Neural progenitor cell (in vitro differentiated cells): ENCODE measurements at regions not wholly inside any gene's neighbourhood (a gene's known extent, or its start where the extent isn't known, plus 50 kb on each side); places are given as distances from the start of the nearest gene placed in this dataset.

Experiments used
- DNase-seq: peaks from one replicate; pipeline ENCODE4 v3.0.0-alpha.2; 2016; ENCODE audit warnings: low spot score
- H2AFZ ChIP-seq: fragments of 200-600 bp; sonication (generic); replicated peaks from 2 replicates; pipeline ENCODE4 v1.6.1; 2016; ENCODE audit warnings: antibody characterized with exemption
- H3F3A ChIP-seq: fragments of 200-600 bp; sonication (generic); 2 replicates; pipeline ENCODE4 v1.6.1; 2016; ENCODE audit warnings: antibody characterized with exemption, low read depth
- H3K27ac ChIP-seq: fragments of 200-600 bp; sonication (generic); 2 replicates; pipeline ENCODE4 v1.5.1; 2016; ENCODE audit warnings: mild to moderate bottlenecking
- H3K27me3 ChIP-seq: fragments of 200-600 bp; sonication (generic); 2 replicates; pipeline ENCODE4 v1.6.1; 2016; ENCODE audit warnings: mild to moderate bottlenecking, moderate library complexity
- H3K36me3 ChIP-seq: fragments of 200-600 bp; sonication (generic); 2 replicates; pipeline ENCODE4 v1.5.1; 2016
- H3K4me1 ChIP-seq: fragments of 200-600 bp; sonication (generic); 2 replicates; pipeline ENCODE4 v1.6.1; 2016; ENCODE audit warnings: mixed run types
- H3K4me2 ChIP-seq: fragments of 200-600 bp; sonication (generic); 2 replicates; pipeline ENCODE4 v1.6.1; 2016
- H3K4me3 ChIP-seq: fragments of 200-600 bp; sonication (generic); 2 replicates; pipeline ENCODE4 v1.5.1; 2016
- H3K79me2 ChIP-seq: fragments of 200-600 bp; sonication (generic); 2 replicates; pipeline ENCODE4 v1.6.1; 2016; ENCODE audit warnings: low read depth
- H3K9ac ChIP-seq: fragments of 200-600 bp; sonication (generic); 2 replicates; pipeline ENCODE4 v1.6.1; 2016
- H3K9me3 ChIP-seq: fragments of 200-600 bp; sonication (generic); 2 replicates; pipeline ENCODE4 v1.5.1; 2016; ENCODE audit warnings: low read depth
- H4K20me1 ChIP-seq: fragments of 200-600 bp; sonication (generic); 2 replicates; pipeline ENCODE4 v1.6.1; 2016; ENCODE audit warnings: low read depth
- H3K27ac Mint-ChIP-seq: 3 replicates; pipeline ENCODE4 v1.8.0; 2021; ENCODE audit warnings: mixed read lengths
- H3K27me3 Mint-ChIP-seq: 2 replicates; pipeline ENCODE4 v1.8.0; 2022; ENCODE audit warnings: low read depth, mild to moderate bottlenecking, inconsistent platforms, moderate library complexity, mixed read lengths; ENCODE audit not compliant: insufficient read depth
- H3K36me3 Mint-ChIP-seq: 3 replicates; pipeline ENCODE4 v1.8.0; 2021; ENCODE audit warnings: mixed read lengths
- H3K4me1 Mint-ChIP-seq: 3 replicates; pipeline ENCODE4 v1.8.0; 2021; ENCODE audit warnings: mixed read lengths
- H3K4me3 Mint-ChIP-seq: 3 replicates; pipeline ENCODE4 v1.8.0; 2021; ENCODE audit warnings: mild to moderate bottlenecking, moderate library complexity, mixed read lengths
- H3K9me3 Mint-ChIP-seq: 3 replicates; pipeline ENCODE4 v1.8.0; 2020; ENCODE audit warnings: mixed read lengths
- CTCF ChIP-seq: fragments of 200-600 bp; sonication (generic); IDR thresholded peaks from 2 replicates; pipeline ENCODE4 v1.5.1; 2017; ENCODE audit warnings: antibody characterized with exemption, mild to moderate bottlenecking
- EZH2 ChIP-seq: fragments of 200-600 bp; sonication (generic); IDR thresholded peaks from 2 replicates; pipeline ENCODE4 v1.6.1; 2017; ENCODE audit warnings: antibody characterized with exemption, mild to moderate bottlenecking, moderate library complexity
- EZH2phosphoT487 ChIP-seq: fragments of 200-600 bp; sonication (generic); IDR thresholded peaks from 2 replicates; pipeline ENCODE4 v1.6.1; 2017; ENCODE audit warnings: antibody characterized with exemption

- DNase-seq, result no peak
- H3K27ac ChIP-seq, result no peak overlapping the region
- H3F3A ChIP-seq, result no peaks in the 10 kb centered on the region
- Mint-ChIP-seq H3K36me3 (no peaks in the 10 kb centered on the region), H3K4me3 (no peak overlapping the region), H3K27ac (no peak overlapping the region), H3K4me1 (no peaks in the 10 kb centered on the region), H3K27me3 (peaks cover 7% of the 10 kb centered on the region), H3K9me3 (no peaks in the 10 kb centered on the region)
- no peak for TF ChIP-seq EZH2
- no peak for TF ChIP-seq CTCF
- TF ChIP-seq EZH2phosphoT487, result no peak
- H3K79me2 ChIP-seq, result no peaks in the 10 kb centered on the region
- no peaks in the 10 kb centered on the region for H3K36me3 ChIP-seq
- H3K9me3 ChIP-seq, result no peaks in the 10 kb centered on the region
- H3K4me1 ChIP-seq, result peaks cover 7% of the 10 kb centered on the region
- H4K20me1 ChIP-seq, result no peaks in the 10 kb centered on the region
- H3K27me3 ChIP-seq, result peaks cover 3% of the 10 kb centered on the region
- H3K9ac ChIP-seq, result no peak overlapping the region
- H3K4me3 ChIP-seq, result no peak overlapping the region
- H2AFZ ChIP-seq, result no peak overlapping the region
- no peak overlapping the region for H3K4me2 ChIP-seq
Observed at GRCh38 chr6:159529934-159530333, 163.1 kb downstream of the SOD2 start.

- peak; percentile 41 for TF ChIP-seq CTCF
- no peak for TF ChIP-seq EZH2phosphoT487
Observed at GRCh38 chr6:159527351-159527750, 165.7 kb downstream of the SOD2 start.

GRCh38 chr6:159525445-159526025, 167.5 kb downstream of the SOD2 start:
- no peaks in the 10 kb centered on the region for H3K9me3 ChIP-seq
- peak overlapping the region; percentile 65 for H2AFZ ChIP-seq
- Mint-ChIP-seq H3K27ac (no peak overlapping the region), H3K27me3 (peaks cover 7% of the 10 kb centered on the region), H3K4me3 (no peak overlapping the region), H3K4me1 (no peaks in the 10 kb centered on the region), H3K36me3 (no peaks in the 10 kb centered on the region), H3K9me3 (no peaks in the 10 kb centered on the region)
- no peak overlapping the region for H3K4me3 ChIP-seq
- no peaks in the 10 kb centered on the region for H4K20me1 ChIP-seq
- peak; percentile 28 for DNase-seq
- peaks cover 9% of the 10 kb centered on the region for H3K4me1 ChIP-seq
- TF ChIP-seq CTCF, result no peak
- no peak for TF ChIP-seq EZH2phosphoT487
- no peak overlapping the region for H3K4me2 ChIP-seq
- no peaks in the 10 kb centered on the region for H3K27me3 ChIP-seq
- H3K9ac ChIP-seq, result no peak overlapping the region
- no peaks in the 10 kb centered on the region for H3K36me3 ChIP-seq
- no peak overlapping the region for H3K27ac ChIP-seq
- no peaks in the 10 kb centered on the region for H3F3A ChIP-seq
- no peaks in the 10 kb centered on the region for H3K79me2 ChIP-seq

More at GRCh38 chr6:159527351-159527750, 165.7 kb downstream of the SOD2 start:
- no peak overlapping the region for H3K4me3 Mint-ChIP-seq
- Histone ChIP-seq H3K9ac (no peak overlapping the region), H3K4me2 (no peak overlapping the region), H3K4me3 (no peak overlapping the region), H4K20me1 (no peaks in the 10 kb centered on the region), H3K79me2 (no peaks in the 10 kb centered on the region), H2AFZ (no peak overlapping the region), H3K9me3 (no peaks in the 10 kb centered on the region), H3K27me3 (no peaks in the 10 kb centered on the region), H3K36me3 (no peaks in the 10 kb centered on the region), H3K4me1 (peaks cover 9% of the 10 kb centered on the region), H3K27ac (no peak overlapping the region), H3F3A (no peaks in the 10 kb centered on the region)
- DNase-seq, result peak; percentile 20
- H3K9me3 Mint-ChIP-seq, result no peaks in the 10 kb centered on the region
- H3K36me3 Mint-ChIP-seq, result no peaks in the 10 kb centered on the region
- peaks cover 7% of the 10 kb centered on the region for H3K27me3 Mint-ChIP-seq
- H3K27ac Mint-ChIP-seq, result no peak overlapping the region
- no peaks in the 10 kb centered on the region for H3K4me1 Mint-ChIP-seq
